HS-5 (cell line): ENCODE measurements at regions not wholly inside any gene's neighbourhood (a gene's known extent, or its start where the extent isn't known, plus 50 kb on each side); places are given as distances from the start of the nearest gene placed in this dataset.

Source experiments
- DNase-seq: peaks from one replicate; pipeline ENCODE4 v3.0.0-alpha.2; 2012; ENCODE audit warnings: low read depth

- no peak for DNase-seq
Observed at GRCh38 chr5:167987490-167988280, 303.8 kb upstream of the WWC1 start.

- no peak for DNase-seq
Observed at GRCh38 chr5:167992868-167993267, 298.6 kb upstream of the WWC1 start.

DNA sequence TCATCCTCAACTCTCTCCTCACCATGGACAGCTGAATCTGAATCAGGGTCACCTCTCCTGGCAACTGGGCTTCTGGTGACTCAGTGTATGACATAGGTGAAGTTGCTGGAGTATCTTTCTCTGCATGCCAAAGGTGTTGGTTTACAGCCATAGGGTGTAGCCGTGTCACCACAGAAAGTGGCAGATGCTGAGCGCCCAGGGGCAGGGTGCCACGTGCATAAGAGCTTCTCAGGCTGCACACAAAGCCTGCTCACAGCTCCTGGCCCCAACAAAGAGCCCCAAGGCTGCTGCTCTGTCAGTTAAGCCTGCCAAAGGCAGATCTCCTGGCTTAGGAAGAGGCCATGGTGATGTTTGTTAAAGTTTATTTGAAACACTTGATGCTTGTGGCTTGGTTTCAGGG lies 297.7 kb upstream of the WWC1 start:
- no peak for DNase-seq

- no peak for DNase-seq
Observed at GRCh38 chr5:167995844-167996425, 295.5 kb upstream of the WWC1 start.

GRCh38 chr5:167998148-167998767 lies 293.2 kb upstream of the WWC1 start:
- no peak for DNase-seq

DNA sequence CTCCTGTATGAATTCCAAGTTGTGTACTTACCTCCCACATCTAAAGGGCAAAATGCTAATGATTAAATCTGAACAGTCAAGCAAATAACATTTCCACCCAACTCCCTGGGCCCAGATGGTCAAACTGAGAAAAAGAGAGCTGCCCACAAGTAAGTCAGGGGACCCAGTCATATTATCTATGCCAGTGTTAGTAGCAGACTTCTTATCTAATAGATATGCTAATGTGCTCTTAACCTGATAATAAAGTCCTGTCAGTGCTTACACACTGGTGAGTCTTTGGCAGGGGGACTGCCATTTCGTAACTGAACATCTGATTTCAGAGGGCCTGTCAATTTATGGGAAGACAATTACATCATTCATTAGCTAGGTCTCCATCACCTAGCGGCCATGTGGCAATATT lies 292.3 kb upstream of the WWC1 start:
- no peak for DNase-seq

DNA sequence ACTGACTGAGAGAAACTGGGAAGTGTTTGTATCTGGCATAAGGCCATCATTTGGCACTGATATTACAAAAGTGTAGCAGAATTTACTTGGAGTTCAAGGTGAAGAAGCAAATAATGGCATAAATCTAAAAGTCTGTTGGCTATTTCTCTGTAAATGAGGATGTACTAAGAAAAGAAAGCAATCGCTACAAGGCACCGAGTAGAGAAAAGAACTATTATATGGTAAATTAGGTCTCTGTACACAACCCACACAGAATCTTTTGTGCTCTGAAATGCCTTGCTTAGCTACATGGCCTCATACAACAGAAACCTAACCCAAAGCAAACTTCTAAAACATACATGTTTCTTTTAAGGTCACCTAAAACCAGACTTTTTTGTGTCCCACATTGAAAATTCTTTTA lies 290.1 kb upstream of the WWC1 start:
- DNase-seq, result no peak

- DNase-seq, result no peak
Observed at GRCh38 chr5:168002116-168002515, 289.3 kb upstream of the WWC1 start.

DNA sequence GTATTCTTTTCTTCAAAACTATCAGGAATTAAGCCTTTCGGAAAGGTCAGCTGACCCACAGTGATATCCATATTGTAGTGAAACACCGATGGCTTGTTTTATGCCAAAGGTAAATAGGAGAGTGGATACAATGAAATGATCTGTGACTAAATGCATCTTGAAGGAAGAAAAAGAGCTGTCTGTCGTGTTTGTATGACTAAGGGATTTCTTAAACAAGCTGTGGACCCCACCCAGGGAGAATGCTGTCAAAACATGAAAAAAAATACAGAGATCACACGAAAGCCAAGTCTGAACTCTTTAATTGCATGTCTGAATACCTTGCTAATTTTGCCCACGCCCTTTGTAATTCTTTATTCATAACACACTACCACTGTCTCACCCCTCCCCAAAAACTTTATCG lies 286.4 kb upstream of the WWC1 start:
- DNase-seq, result no peak

DNA sequence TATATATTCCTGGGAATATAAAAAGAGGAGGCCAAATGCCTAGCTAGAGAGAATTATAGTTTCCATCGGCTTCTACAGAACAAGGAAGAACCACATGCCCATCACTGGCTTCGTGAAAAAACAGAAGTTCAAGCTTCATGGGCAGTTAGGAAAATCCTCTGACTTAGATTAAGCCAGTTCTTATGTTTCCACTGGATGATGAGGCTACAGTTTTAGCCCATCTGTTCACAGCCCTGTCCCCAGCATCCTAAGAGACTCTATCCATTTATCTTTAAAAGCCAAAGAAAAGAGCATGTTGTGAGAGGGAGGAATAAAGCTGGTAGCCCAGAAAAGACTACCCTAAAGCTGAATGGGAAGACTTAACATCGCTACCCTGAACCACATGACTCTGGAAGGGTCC lies 285.5 kb upstream of the WWC1 start:
- no peak for DNase-seq

GRCh38 chr5:168006456-168007130 lies 284.9 kb upstream of the WWC1 start:
- no peak for DNase-seq

DNA sequence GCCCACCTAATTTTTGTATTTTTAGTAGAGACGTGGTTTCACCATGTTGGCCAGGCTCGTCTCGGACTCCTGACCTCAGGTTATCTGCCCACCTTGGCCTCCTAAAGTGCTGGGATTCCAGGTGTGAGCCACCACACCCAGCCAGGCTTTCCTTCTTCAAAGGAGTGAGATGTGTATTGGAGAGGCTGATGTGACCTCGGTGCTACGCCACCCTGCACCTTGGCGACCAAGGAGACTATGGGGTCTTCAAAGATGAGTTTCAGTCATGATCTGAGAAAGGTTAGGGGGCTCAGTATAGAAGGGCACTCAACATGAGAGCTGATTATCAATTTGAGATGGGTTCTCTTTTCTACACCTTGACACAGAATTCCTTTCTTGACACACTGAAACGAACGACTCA lies 284.2 kb upstream of the WWC1 start:
- DNase-seq, result no peak

DNA sequence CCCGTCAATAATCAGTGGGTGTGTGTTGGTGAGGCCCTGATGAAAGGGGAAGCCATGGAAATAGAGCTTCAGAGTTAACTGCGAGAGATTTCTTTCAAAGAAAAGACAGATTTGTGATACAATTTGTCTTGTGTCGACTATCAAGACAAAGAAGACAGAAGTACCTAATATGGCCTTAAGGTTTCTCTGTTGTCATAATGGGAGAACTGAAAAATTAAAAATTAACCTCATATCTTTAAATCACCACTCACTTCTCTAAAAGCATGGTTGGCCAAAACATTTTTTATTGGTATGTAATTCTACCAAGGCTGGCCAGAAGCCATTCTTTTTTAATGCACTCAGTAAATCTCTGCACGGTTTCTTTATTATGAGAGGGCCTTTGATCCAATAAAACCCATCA lies 282.9 kb upstream of the WWC1 start:
- DNase-seq, result no peak

- DNase-seq, result no peak
Observed at GRCh38 chr5:168011096-168011495, 280.3 kb upstream of the WWC1 start.

DNA sequence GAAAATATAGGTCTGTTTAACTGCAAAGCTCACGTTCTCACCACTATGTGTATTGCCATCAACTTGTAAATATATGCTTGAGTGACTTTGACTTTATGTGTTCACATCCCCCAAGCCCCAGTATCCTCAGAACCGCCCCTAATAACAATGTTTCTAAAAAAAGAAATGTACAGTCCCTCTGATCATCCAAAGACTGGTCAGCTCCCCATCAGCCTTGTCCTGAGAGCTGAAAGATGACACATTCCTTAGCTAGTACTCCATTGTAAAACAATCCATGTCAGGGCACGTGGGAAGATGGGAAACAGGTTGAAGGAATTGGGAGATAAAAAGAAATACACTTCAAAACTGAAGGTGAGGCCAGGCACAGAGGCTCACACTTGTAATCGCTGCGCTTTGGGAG lies 279.4 kb upstream of the WWC1 start:
- DNase-seq, result no peak

- DNase-seq, result no peak
Observed at GRCh38 chr5:168013546-168013945, 277.9 kb upstream of the WWC1 start.

- DNase-seq, result no peak
Observed at GRCh38 chr5:168014433-168015123, 276.9 kb upstream of the WWC1 start.

DNA sequence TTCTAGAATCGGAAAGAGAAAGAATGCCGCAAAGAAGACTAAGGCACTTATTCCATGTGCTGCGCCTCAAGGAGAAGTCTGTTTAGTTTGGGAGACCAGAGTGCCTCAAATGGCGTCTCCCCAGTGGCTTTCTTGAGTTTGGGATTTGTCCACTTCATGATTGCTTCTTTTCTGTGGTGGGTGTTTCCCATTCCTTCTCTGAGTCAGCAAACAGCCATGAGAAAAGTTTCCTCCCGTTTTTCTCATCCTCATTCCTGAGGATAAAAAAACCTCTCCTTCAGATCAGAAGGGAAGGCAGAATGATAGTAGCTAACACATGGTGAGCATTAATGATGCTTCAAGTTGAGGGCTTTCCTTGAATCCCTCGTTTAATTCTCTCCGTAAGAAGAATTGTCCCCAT lies 275.9 kb upstream of the WWC1 start:
- DNase-seq, result peak; percentile 20

- no peak for DNase-seq
Observed at GRCh38 chr5:168017313-168017712, 274.1 kb upstream of the WWC1 start.

DNA sequence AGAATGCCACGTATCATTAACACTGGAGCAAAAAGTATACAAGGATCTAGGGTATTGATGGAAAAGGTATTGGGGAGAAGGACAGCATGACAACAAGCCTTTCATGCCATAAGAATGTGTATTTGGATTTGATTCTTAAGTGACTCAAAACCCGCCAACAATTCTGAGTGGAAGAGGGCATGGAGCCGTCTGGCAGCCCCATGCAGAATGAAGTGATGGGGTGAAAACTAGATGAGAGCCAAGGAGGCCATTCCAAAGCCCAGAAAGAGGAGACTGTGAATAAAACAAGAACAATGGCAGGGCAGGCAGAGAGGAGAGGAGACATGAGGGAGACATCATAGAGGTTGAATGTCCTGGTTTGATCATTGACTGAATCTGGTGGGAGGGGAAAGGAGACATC lies 272.3 kb upstream of the WWC1 start:
- DNase-seq, result no peak

- DNase-seq, result no peak
Observed at GRCh38 chr5:168020542-168021294, 270.7 kb upstream of the WWC1 start.
